ENCODE measurements at regions not wholly inside any gene's neighbourhood (a gene's known extent, or its start where the extent isn't known, plus 50 kb on each side); places are given as distances from the start of the nearest gene placed in this dataset.

DNA sequence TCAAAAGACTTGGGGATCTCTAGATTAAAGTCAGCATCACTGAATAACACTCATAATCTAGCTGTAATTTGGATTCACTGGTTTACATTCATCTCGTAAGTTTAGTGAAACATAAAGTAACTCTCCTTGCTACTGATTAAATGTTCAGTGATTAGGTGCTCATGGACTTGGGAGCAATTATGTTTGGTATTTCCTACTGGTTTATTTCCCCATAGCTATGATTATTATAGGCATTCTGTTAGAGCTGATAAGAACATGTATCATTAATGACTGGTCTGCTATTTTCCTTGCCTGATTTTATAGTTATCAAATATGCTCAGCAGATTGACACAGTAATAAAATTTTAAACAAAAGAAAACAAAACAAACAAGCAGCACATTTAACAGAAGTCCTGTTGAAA, 334.7 kb upstream of the SLC8A1 start:
- no peak overlapping the region for H3K4me3 ChIP-seq (ENCODE audit: low read length)
- TF ChIP-seq, protein P1, sequence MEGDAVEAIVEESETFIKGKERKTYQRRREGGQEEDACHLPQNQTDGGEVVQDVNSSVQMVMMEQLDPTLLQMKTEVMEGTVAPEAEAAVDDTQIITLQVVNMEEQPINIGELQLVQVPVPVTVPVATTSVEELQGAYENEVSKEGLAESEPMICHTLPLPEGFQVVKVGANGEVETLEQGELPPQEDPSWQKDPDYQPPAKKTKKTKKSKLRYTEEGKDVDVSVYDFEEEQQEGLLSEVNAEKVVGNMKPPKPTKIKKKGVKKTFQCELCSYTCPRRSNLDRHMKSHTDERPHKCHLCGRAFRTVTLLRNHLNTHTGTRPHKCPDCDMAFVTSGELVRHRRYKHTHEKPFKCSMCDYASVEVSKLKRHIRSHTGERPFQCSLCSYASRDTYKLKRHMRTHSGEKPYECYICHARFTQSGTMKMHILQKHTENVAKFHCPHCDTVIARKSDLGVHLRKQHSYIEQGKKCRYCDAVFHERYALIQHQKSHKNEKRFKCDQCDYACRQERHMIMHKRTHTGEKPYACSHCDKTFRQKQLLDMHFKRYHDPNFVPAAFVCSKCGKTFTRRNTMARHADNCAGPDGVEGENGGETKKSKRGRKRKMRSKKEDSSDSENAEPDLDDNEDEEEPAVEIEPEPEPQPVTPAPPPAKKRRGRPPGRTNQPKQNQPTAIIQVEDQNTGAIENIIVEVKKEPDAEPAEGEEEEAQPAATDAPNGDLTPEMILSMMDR (IDR thresholded peaks at IDR 0.05; ENCODE audit: insufficient read depth, low read depth, low read length, missing control alignments) = no peak
- DNase-seq (ENCODE audit: low read depth) = no peak

DNA sequence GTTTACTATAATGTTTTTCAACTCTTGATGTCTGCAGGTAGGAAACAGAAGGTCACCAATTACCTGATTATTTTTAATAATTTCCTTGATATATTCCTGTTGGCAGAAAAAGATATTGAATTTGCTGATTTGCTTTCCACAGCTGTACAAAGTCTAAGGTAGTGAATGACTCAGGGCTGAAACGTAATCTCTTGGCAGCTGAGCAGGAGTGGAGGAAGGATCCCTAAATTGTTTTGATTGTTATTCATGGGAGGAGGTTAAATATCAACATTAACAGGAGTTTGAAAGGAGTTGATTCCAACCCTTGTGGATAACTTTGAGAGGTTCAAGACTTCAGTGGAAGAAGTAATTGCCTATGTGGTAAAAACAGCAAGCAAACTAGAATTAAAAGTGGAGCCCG, 345.2 kb upstream of the SLC8A1 start:
- peak; percentile 45 for DNase-seq (ENCODE audit: low read depth)
- TF ChIP-seq, protein P1 (IDR thresholded peaks at IDR 0.05; ENCODE audit: insufficient read depth, low read depth, low read length, missing control alignments) = no peak
- H3K4me3 ChIP-seq (ENCODE audit: low read length) = no peak overlapping the region

DNA sequence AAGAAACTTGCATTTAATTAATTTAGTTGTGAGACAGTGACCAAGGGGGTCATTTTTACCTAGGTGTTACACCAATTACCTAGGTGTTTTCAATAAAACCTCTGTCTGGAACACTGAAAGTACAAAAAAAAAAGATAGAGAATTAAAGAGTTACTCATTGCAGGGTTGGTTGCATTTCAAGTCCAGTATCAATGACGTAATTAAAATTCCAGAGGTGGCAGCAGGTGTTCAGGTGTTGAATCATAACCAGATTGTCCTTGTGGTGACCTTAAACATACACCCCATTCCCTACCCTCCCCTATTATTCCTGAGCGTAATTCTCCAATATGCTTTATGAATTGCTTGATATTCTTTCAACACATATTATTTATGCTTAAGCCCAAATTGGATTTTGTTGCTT, 352.0 kb upstream of the SLC8A1 start:
- TF ChIP-seq, protein P1 (IDR thresholded peaks at IDR 0.05; ENCODE audit: insufficient read depth, low read depth, low read length, missing control alignments) = no peak
- no peak overlapping the region for H3K4me3 ChIP-seq (ENCODE audit: low read length)
- DNase-seq (ENCODE audit: low read depth) = peak; percentile 28

DNA sequence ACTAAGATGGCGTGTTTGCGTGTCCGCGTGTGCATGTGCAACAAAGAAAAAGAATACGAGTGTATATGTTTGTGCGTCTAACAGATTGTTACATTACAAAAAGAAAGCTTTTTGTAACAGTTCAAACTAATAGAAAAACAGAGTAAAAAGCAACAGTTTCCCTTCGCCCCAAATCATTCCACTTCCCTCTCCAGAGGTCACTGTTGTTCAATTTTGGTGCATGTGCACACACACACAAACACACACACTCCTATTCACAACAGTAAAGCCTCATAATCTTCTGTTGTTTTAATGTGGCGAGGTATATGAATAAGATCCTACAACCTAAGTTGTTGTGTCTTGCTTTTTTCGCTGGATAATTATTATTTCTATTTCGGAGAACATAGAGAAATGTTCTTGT, 357.3 kb upstream of the SLC8A1 start:
- H3K4me3 ChIP-seq (ENCODE audit: low read length) = no peak overlapping the region
- TF ChIP-seq, protein P1 (IDR thresholded peaks at IDR 0.05; ENCODE audit: insufficient read depth, low read depth, low read length, missing control alignments) = no peak
- no peak for DNase-seq (ENCODE audit: low read depth)

DNA sequence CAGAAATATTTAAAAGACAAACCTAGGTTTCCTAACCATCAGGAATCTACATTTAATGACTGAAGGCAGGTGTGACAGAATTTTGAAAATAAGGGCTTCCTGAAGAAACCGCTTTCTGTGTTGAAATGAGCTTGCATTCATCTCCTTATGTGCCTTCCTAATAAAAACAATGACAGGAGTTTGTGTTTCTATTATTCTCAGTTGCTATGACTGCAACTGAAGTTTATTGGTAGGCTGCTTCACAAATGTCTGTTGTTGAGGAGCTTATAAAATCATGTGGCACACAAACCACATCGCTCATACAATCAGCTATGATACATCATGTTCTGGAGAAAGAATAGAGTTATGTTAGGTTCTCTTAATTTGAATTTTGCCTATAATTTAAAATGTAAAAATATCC, 362.7 kb upstream of the SLC8A1 start:
- no peak for DNase-seq (ENCODE audit: low read depth)
- no peak overlapping the region for H3K4me3 ChIP-seq (ENCODE audit: low read length)
- TF ChIP-seq, protein P1 (IDR thresholded peaks at IDR 0.05; ENCODE audit: insufficient read depth, low read depth, low read length, missing control alignments) = no peak

DNA sequence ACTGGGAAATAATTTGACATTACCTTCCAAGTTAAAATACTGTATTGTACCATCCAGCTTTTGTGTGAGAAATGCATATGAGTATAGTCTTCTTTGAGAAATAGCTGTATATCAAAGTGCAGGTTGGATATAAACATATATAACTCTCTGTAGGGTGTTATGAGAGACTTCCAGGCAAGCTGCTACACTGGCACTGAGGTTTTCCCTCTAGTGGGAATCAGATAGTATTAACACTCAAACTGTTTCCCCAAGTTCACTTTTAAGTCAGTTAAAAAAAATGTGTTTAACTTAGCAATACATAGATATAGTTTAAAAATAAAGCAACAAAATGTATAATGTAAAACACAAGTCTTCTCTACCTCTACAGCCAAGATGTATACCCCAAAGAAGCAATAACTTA, 368.4 kb upstream of the SLC8A1 start:
- H3K4me3 ChIP-seq (ENCODE audit: low read length) = no peak overlapping the region
- no peak for DNase-seq (ENCODE audit: low read depth)
- TF ChIP-seq, protein P1 (IDR thresholded peaks at IDR 0.05; ENCODE audit: insufficient read depth, low read depth, low read length, missing control alignments) = peak; percentile 9

DNA sequence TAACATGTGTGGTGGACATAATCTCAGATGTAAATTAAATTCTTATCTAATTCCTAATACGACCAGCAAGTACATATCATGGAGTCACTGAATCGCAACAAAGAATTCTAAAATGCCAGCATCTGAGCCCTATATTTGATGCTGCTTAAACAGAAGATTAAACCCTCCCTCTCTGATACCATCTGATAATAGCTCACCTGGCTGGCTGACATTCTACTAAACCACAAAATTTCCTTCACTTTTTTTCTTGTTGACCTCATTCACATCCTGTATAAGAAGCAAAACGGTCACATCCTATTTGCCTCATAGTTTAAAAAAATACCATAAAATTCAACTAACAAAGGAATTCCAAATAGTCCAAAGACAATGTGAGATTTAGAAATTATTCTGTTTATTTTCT, 371.6 kb upstream of the SLC8A1 start:
- H3K4me3 ChIP-seq (ENCODE audit: low read length) = no peak overlapping the region
- TF ChIP-seq, protein P1 (IDR thresholded peaks at IDR 0.05; ENCODE audit: insufficient read depth, low read depth, low read length, missing control alignments) = no peak
- no peak for DNase-seq (ENCODE audit: low read depth)
